Activated CD8-positive, alpha-beta T cell treated with anti-CD3 and anti-CD28 coated beads for 36 hours (primary cell): ENCODE measurements at regions not wholly inside any gene's neighbourhood (a gene's known extent, or its start where the extent isn't known, plus 50 kb on each side); places are given as distances from the start of the nearest gene placed in this dataset.

Source experiments
- ATAC-seq: fragments of 200-7000 bp; cut with Tn5 transposase; one replicate; pipeline ENCODE4 v1.10.0; 2021; ENCODE audit warnings: mild to moderate bottlenecking, moderate library complexity
- CTCF ChIA-PET: fragments of 350-600 bp; sonication (Branson Sonifier 250); formaldehyde crosslinking; loops from one replicate; lab custom pipeline; 2021; ENCODE audit warnings: antibody characterized with exemption; lab: Charles Lee
- POLR2A ChIA-PET: fragments of 350-600 bp; sonication (Branson Sonifier 250); formaldehyde crosslinking; loops from one replicate; lab custom pipeline; 2021; ENCODE audit warnings: antibody characterized with exemption; lab: Charles Lee
- DNase-seq: peaks from one replicate; pipeline ENCODE4 v3.0.0-alpha.2; 2020
- H3K27ac Mint-ChIP-seq: one replicate; pipeline ENCODE4 v1.8.0; 2021; ENCODE audit warnings: mild to moderate bottlenecking, mixed read lengths
- H3K27me3 Mint-ChIP-seq: one replicate; pipeline ENCODE4 v1.8.0; 2021; ENCODE audit warnings: mixed read lengths
- H3K36me3 Mint-ChIP-seq: one replicate; pipeline ENCODE4 v1.8.0; 2021; ENCODE audit warnings: low read depth, mixed read lengths
- H3K4me1 Mint-ChIP-seq: one replicate; pipeline ENCODE4 v1.8.0; 2021; ENCODE audit warnings: low read depth, mixed read lengths
- H3K4me3 Mint-ChIP-seq: one replicate; pipeline ENCODE4 v1.8.0; 2021; ENCODE audit warnings: mild to moderate bottlenecking, moderate library complexity, mixed read lengths
- H3K9me3 Mint-ChIP-seq: one replicate; pipeline ENCODE4 v1.8.0; 2021; ENCODE audit warnings: mixed read lengths
- CTCF ChIP-seq: fragments of 200-600 bp; IDR thresholded peaks from one replicate; pipeline ENCODE4 v1.8.0; 2022; ENCODE audit warnings: antibody characterized with exemption, mild to moderate bottlenecking
- intact Hi-C: fragments of 100-400 bp; cut with micrococcal nuclease; formaldehyde crosslinking; loops from one replicate; pipeline ENCODE4 v1.10.0; 2022

GRCh38 chr12:107406932-107407331, 278.7 kb upstream of the PWP1 start:
- no peak overlapping the region for H3K4me3 Mint-ChIP-seq
- no peaks in the 10 kb centered on the region for H3K27me3 Mint-ChIP-seq
- POLR2A ChIA-PET = no interaction called here
- H3K27ac Mint-ChIP-seq = no peak overlapping the region
- TF ChIP-seq CTCF = no peak
- intact Hi-C loops = no loop called here
- CTCF ChIA-PET = interaction anchor here (1.0 to 9.5 kb wide), 4 partner anchors 81 to 274 kb away, joined by 3 to 134 read pairs (median 40); no protein-coding TSS in a partner anchor
- ATAC-seq (no peak), DNase-seq (no peak)
- no peaks in the 10 kb centered on the region for H3K9me3 Mint-ChIP-seq
- no peaks in the 10 kb centered on the region for H3K36me3 Mint-ChIP-seq
- H3K4me1 Mint-ChIP-seq = peaks cover 8% of the 10 kb centered on the region

GRCh38 chr12:107411792-107412535, 273.6 kb upstream of the PWP1 start:
- H3K4me3 Mint-ChIP-seq = no peak overlapping the region
- no peaks in the 10 kb centered on the region for H3K36me3 Mint-ChIP-seq
- intact Hi-C loops = no loop called here
- no peak overlapping the region for H3K27ac Mint-ChIP-seq
- no peaks in the 10 kb centered on the region for H3K9me3 Mint-ChIP-seq
- no peak for TF ChIP-seq CTCF
- ATAC-seq (no peak), DNase-seq (no peak)
- POLR2A ChIA-PET = no interaction called here
- H3K27me3 Mint-ChIP-seq = no peaks in the 10 kb centered on the region
- no peaks in the 10 kb centered on the region for H3K4me1 Mint-ChIP-seq
- CTCF ChIA-PET = interaction anchor here (2.4 kb wide), 1 partner anchor 280 kb away, joined by 7 read pairs; no protein-coding TSS in a partner anchor

GRCh38 chr12:107415071-107415470, 270.5 kb upstream of the PWP1 start:
- H3K4me1 Mint-ChIP-seq = peaks cover 3% of the 10 kb centered on the region
- CTCF ChIA-PET = interaction anchor here (1.1 kb wide), 1 partner anchor 9 kb away, joined by 3 read pairs; no protein-coding TSS in a partner anchor
- ATAC-seq (no peak), DNase-seq (no peak)
- POLR2A ChIA-PET = no interaction called here
- peaks cover 7% of the 10 kb centered on the region for H3K36me3 Mint-ChIP-seq
- no peaks in the 10 kb centered on the region for H3K27me3 Mint-ChIP-seq
- H3K4me3 Mint-ChIP-seq = no peak overlapping the region
- peaks cover 6% of the 10 kb centered on the region for H3K9me3 Mint-ChIP-seq
- no peak overlapping the region for H3K27ac Mint-ChIP-seq
- intact Hi-C loops = no loop called here
- TF ChIP-seq CTCF = no peak

- DNase-seq = no peak
- no peak overlapping the region for H3K27ac Mint-ChIP-seq
- CTCF ChIA-PET = interaction anchor here (1.1 kb wide), 1 partner anchor 10 kb away, joined by 3 read pairs; no protein-coding TSS in a partner anchor
- no peak overlapping the region for H3K4me3 Mint-ChIP-seq
- intact Hi-C loops = no loop called here
- peaks cover 7% of the 10 kb centered on the region for H3K9me3 Mint-ChIP-seq
- H3K27me3 Mint-ChIP-seq = no peaks in the 10 kb centered on the region
- no peak for TF ChIP-seq CTCF
- ATAC-seq = no peak
- peaks cover 3% of the 10 kb centered on the region for H3K4me1 Mint-ChIP-seq
- POLR2A ChIA-PET = no interaction called here
- peaks cover 9% of the 10 kb centered on the region for H3K36me3 Mint-ChIP-seq
Observed at GRCh38 chr12:107415834-107416233, 269.8 kb upstream of the PWP1 start.

GRCh38 chr12:107417004-107417403, 268.6 kb upstream of the PWP1 start:
- Mint-ChIP-seq H3K9me3 (peaks cover 7% of the 10 kb centered on the region), H3K27ac (no peak overlapping the region), H3K36me3 (peaks cover 9% of the 10 kb centered on the region), H3K27me3 (no peaks in the 10 kb centered on the region), H3K4me3 (no peak overlapping the region), H3K4me1 (peaks cover 3% of the 10 kb centered on the region)
- ChIA-PET CTCF (no interaction called here), POLR2A (no interaction called here)
- DNase-seq = no peak
- intact Hi-C loops = no loop called here
- ATAC-seq = no peak
- TF ChIP-seq CTCF = no peak
